ENCODE measurements at regions not wholly inside any gene's neighbourhood (a gene's known extent, or its start where the extent isn't known, plus 50 kb on each side); places are given as distances from the start of the nearest gene placed in this dataset.

GRCh38 chr11:112470355-112470754, 209.7 kb upstream of the PLET1 start:
- DNase-seq (ENCODE audit: low read depth, low spot score), result no peak
- no peak overlapping the region for H3K4me3 ChIP-seq (ENCODE audit: low read depth, low read length)
- in situ Hi-C loops (cut with HindIII; ENCODE audit: low sequenced_read_pairs), result no loop called here
- TF ChIP-seq CTCF (IDR thresholded peaks at IDR 0.05; ENCODE audit: low read depth, low read length), result no peak

- in situ Hi-C loops (cut with HindIII; ENCODE audit: low sequenced_read_pairs), result no loop called here
- DNase-seq (ENCODE audit: low read depth, low spot score), result no peak
- H3K4me3 ChIP-seq (ENCODE audit: low read depth, low read length), result no peak overlapping the region
- TF ChIP-seq CTCF (IDR thresholded peaks at IDR 0.05; ENCODE audit: low read depth, low read length), result no peak
Observed at GRCh38 chr11:112471731-112472130, 211.1 kb upstream of the PLET1 start.

GRCh38 chr11:112477152-112477551, 216.5 kb upstream of the PLET1 start:
- DNase-seq (ENCODE audit: low read depth, low spot score), result no peak
- no peak overlapping the region for H3K4me3 ChIP-seq (ENCODE audit: low read depth, low read length)
- no peak for TF ChIP-seq CTCF (IDR thresholded peaks at IDR 0.05; ENCODE audit: low read depth, low read length)
- in situ Hi-C loops (cut with HindIII; ENCODE audit: low sequenced_read_pairs), result no loop called here

- in situ Hi-C loops (cut with HindIII; ENCODE audit: low sequenced_read_pairs), result no loop called here
- DNase-seq (ENCODE audit: low read depth, low spot score), result no peak
- TF ChIP-seq CTCF (IDR thresholded peaks at IDR 0.05; ENCODE audit: low read depth, low read length), result no peak
Observed at GRCh38 chr11:112477581-112478317, 217.1 kb upstream of the PLET1 start.

GRCh38 chr11:112478806-112479205, 218.1 kb upstream of the PLET1 start:
- no peak overlapping the region for H3K4me3 ChIP-seq (ENCODE audit: low read depth, low read length)
- no peak for DNase-seq (ENCODE audit: low read depth, low spot score)
- no peak for TF ChIP-seq CTCF (IDR thresholded peaks at IDR 0.05; ENCODE audit: low read depth, low read length)
- in situ Hi-C loops (cut with HindIII; ENCODE audit: low sequenced_read_pairs), result no loop called here

More at GRCh38 chr11:112477581-112478317, 217.1 kb upstream of the PLET1 start:
- H3K4me3 ChIP-seq (ENCODE audit: low read depth, low read length), result no peak overlapping the region

GRCh38 chr11:112481431-112481830, 220.8 kb upstream of the PLET1 start:
- H3K4me3 ChIP-seq (ENCODE audit: low read depth, low read length), result no peak overlapping the region
- in situ Hi-C loops (cut with HindIII; ENCODE audit: low sequenced_read_pairs), result no loop called here
- no peak for TF ChIP-seq CTCF (IDR thresholded peaks at IDR 0.05; ENCODE audit: low read depth, low read length)
- no peak for DNase-seq (ENCODE audit: low read depth, low spot score)
